GM23248 (cell line): ENCODE measurements at regions not wholly inside any gene's neighbourhood (a gene's known extent, or its start where the extent isn't known, plus 50 kb on each side); places are given as distances from the start of the nearest gene placed in this dataset.

Experiments used
- DNase-seq: peaks from one replicate; pipeline ENCODE4 v3.0.0-alpha.2; 2015
- H2AFZ ChIP-seq: fragments of 200-600 bp; sonication (generic); 2 replicates; pipeline ENCODE4 v1.6.1; 2016; ENCODE audit warnings: antibody characterized with exemption
- H3F3A ChIP-seq: fragments of 200-600 bp; sonication (generic); 2 replicates; pipeline ENCODE4 v1.6.1; 2016; ENCODE audit warnings: mild to moderate bottlenecking, antibody characterized with exemption, mixed run types; ENCODE audit not compliant: insufficient read depth
- H3K27ac ChIP-seq: fragments of 200-600 bp; sonication (generic); 2 replicates; pipeline ENCODE4 v1.5.1; 2016; ENCODE audit warnings: mild to moderate bottlenecking
- H3K27me3 ChIP-seq: fragments of 200-600 bp; sonication (generic); replicated peaks from 2 replicates; pipeline ENCODE4 v1.6.1; 2016; ENCODE audit warnings: mild to moderate bottlenecking; ENCODE audit not compliant: insufficient read depth
- H3K36me3 ChIP-seq: fragments of 200-600 bp; sonication (generic); 2 replicates; pipeline ENCODE4 v1.6.1; 2016; ENCODE audit warnings: low read depth, mild to moderate bottlenecking
- H3K4me1 ChIP-seq: fragments of 200-600 bp; sonication (generic); 2 replicates; pipeline ENCODE4 v1.6.1; 2016; ENCODE audit warnings: mild to moderate bottlenecking; ENCODE audit not compliant: insufficient read depth
- H3K4me2 ChIP-seq: fragments of 200-600 bp; sonication (generic); one replicate; pipeline ENCODE4 v1.6.1; 2016; ENCODE audit warnings: mild to moderate bottlenecking; ENCODE audit not compliant: unreplicated experiment
- H3K4me3 ChIP-seq: fragments of 200-600 bp; sonication (generic); 2 replicates; pipeline ENCODE4 v1.5.1; 2016; ENCODE audit warnings: mild to moderate bottlenecking
- H3K79me2 ChIP-seq: fragments of 200-600 bp; sonication (generic); 2 replicates; pipeline ENCODE4 v1.6.1; 2016; ENCODE audit warnings: mild to moderate bottlenecking; ENCODE audit not compliant: insufficient read depth
- H3K9ac ChIP-seq: fragments of 200-600 bp; sonication (generic); 2 replicates; pipeline ENCODE4 v1.6.1; 2016; ENCODE audit warnings: mild to moderate bottlenecking
- H3K9me2 ChIP-seq: fragments of 200-600 bp; sonication (generic); 2 replicates; pipeline ENCODE4 v1.6.1; 2016; ENCODE audit warnings: mixed run types, mild to moderate bottlenecking, moderate library complexity; ENCODE audit not compliant: insufficient read depth
- H3K9me3 ChIP-seq: fragments of 200-600 bp; sonication (generic); one replicate; pipeline ENCODE4 v1.6.1; 2017; ENCODE audit warnings: low read depth
- H4K20me1 ChIP-seq: fragments of 200-600 bp; sonication (generic); 2 replicates; pipeline ENCODE4 v1.6.0; 2016; ENCODE audit not compliant: insufficient read depth
- EZH2 ChIP-seq: fragments of 200-600 bp; sonication (generic); IDR thresholded peaks from 2 replicates; pipeline ENCODE4 v1.6.1; 2018; ENCODE audit warnings: antibody characterized with exemption, mild to moderate bottlenecking; ENCODE audit not compliant: insufficient read depth, poor library complexity, severe bottlenecking
- EZH2phosphoT487 ChIP-seq: fragments of 200-600 bp; sonication (generic); IDR thresholded peaks from 2 replicates; pipeline ENCODE4 v1.6.1; 2018; ENCODE audit warnings: antibody characterized with exemption, moderate library complexity, mild to moderate bottlenecking, low read depth; ENCODE audit not compliant: insufficient read depth
- WGBS, 2 experiments: methylation state at CpG; one replicate each; pipeline ENCODE4 v1.1.6; 2015 to 2017; ENCODE audit warnings: low lambda C conversion rate in 2 of 2, low coverage in 1 of 2; ENCODE audit errors: missing lambda C conversion rate in 2 of 2; 5-methylcytosine and 5-hydroxymethylcytosine counted together
- in situ Hi-C: fragments of 300-500 bp; cut with MboI; formaldehyde crosslinking; loops from 2 replicates; pipeline ENCODE4 v1.15.0; 2020

DNA sequence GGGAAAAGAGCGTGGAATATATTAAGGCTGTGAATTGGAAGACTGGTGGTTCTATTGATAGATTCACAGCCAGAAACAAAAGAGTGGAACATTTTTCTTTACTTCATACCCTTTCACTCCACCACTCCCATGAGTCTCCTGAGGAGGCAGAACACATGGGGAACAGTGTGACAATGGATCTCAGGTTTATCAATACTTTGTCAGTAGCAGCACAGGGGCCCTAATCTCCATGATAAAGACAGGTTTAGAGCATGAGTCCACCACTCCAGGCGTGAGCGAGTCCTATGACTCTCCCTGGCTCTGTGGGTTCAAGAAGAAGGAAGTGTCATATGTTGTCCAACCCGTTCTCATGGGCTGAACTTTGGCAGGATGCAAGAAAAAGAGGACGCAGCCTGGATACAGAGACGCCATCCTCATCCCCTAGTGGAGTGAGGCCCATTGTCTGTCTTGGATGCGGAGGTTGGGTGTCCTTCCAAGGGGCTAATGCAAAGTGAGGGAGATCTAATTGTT, 361.2 kb downstream of the TMEM114 start:
- no peak for TF ChIP-seq EZH2
- no peak for TF ChIP-seq EZH2phosphoT487
- no peaks in the 10 kb centered on the region for H4K20me1 ChIP-seq
- no peak for DNase-seq
- H3K27me3 ChIP-seq = no peaks in the 10 kb centered on the region
- no peaks in the 10 kb centered on the region for H3K9me2 ChIP-seq
- H3K4me3 ChIP-seq = no peak overlapping the region
- H3K4me2 ChIP-seq = no peak overlapping the region
- H3K4me1 ChIP-seq = no peaks in the 10 kb centered on the region
- no peak overlapping the region for H3K9ac ChIP-seq
- no peaks in the 10 kb centered on the region for H3F3A ChIP-seq
- in situ Hi-C loops = no loop called here
- no peaks in the 10 kb centered on the region for H3K79me2 ChIP-seq
- 19 to 23% methylated on average over 7 of the region's 7 CpGs for WGBS, 2 experiments
- H3K27ac ChIP-seq = no peak overlapping the region
- H3K36me3 ChIP-seq = no peaks in the 10 kb centered on the region
- no peaks in the 10 kb centered on the region for H3K9me3 ChIP-seq
- no peak overlapping the region for H2AFZ ChIP-seq

DNA sequence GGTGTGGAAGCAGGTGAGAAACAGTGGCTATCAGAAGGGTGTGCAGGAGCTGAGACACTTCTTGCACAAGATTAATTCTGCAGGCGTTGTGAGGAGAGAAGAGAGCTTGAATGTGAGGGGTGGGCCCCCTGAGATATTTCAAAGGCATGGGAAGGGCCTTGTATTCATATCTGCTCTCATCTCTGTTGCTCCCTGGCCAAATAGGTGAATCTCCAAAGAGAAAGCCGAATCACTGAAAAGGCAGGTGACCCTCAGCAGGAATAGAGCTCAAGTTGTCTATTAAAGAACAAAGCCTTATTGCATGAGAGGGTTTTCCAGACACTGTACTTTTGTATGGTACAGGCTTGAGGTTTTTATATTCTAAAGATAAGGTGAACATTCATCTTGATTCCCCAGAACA, 373.1 kb downstream of the TMEM114 start:
- H3K4me3 ChIP-seq = no peak overlapping the region
- no peaks in the 10 kb centered on the region for H3K4me1 ChIP-seq
- no peak overlapping the region for H3K27ac ChIP-seq
- TF ChIP-seq EZH2phosphoT487 = no peak
- no peak for TF ChIP-seq EZH2
- H3K9ac ChIP-seq = no peak overlapping the region
- no peaks in the 10 kb centered on the region for H3K79me2 ChIP-seq
- no peaks in the 10 kb centered on the region for H3K36me3 ChIP-seq
- no peak overlapping the region for H2AFZ ChIP-seq
- no peak for DNase-seq
- 16 to 17% methylated on average over 2 of the region's 2 CpGs for WGBS, 2 experiments
- no peaks in the 10 kb centered on the region for H3K9me2 ChIP-seq
- no peaks in the 10 kb centered on the region for H3K27me3 ChIP-seq
- in situ Hi-C loops = no loop called here
- no peaks in the 10 kb centered on the region for H3K9me3 ChIP-seq
- no peaks in the 10 kb centered on the region for H3F3A ChIP-seq
- no peak overlapping the region for H3K4me2 ChIP-seq
- no peaks in the 10 kb centered on the region for H4K20me1 ChIP-seq

DNA sequence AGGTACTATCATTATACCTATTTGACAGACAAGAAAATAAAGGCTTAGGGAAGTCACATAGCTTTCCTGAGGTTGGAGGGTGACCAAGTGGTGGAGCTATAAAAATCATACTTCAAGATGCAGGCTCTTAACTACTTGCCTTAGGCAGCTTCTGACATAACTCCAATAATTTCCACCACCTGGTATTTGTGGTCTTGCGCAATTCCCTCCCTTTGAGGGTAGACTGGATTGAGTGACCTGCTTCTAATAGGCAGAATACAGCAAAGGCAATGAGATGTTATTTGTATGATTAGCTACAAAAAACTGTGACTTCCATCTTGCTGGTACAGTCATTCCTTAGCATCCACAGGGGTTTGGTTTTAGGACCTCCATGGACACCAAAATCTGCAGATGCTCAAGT, 385.5 kb downstream of the TMEM114 start:
- Histone ChIP-seq H3K9ac (no peak overlapping the region), H3K27me3 (no peaks in the 10 kb centered on the region), H3K4me2 (no peak overlapping the region), H4K20me1 (no peaks in the 10 kb centered on the region), H2AFZ (no peak overlapping the region), H3F3A (no peaks in the 10 kb centered on the region), H3K4me1 (no peaks in the 10 kb centered on the region), H3K9me3 (no peaks in the 10 kb centered on the region), H3K79me2 (no peaks in the 10 kb centered on the region), H3K4me3 (no peak overlapping the region), H3K36me3 (no peaks in the 10 kb centered on the region), H3K9me2 (no peaks in the 10 kb centered on the region), H3K27ac (no peak overlapping the region)
- no peak for TF ChIP-seq EZH2phosphoT487
- 17 to 25% methylated on average over 1 of the region's 1 CpG for WGBS, 2 experiments
- in situ Hi-C loops = no loop called here
- DNase-seq = no peak

DNA sequence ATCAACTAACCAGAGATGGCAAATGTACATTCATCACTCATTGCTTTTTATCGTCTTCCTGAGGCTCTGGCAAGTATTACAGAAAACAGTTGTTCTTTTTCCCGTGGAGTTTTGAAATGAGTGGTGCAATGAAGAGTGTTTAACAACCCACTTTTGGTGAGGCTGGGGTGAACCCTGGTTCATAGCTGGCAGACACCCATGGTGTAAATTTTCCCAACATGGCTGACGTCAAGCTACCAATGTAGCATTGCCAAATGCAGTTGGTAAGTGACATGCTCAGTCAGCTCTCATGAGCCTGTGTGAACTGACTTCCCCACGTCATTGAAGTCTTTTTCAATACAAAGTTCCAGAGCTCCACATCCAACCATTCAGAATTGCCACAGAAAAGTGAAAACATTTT, 386.2 kb downstream of the TMEM114 start:
- Histone ChIP-seq H3K27me3 (no peaks in the 10 kb centered on the region), H3K4me1 (no peaks in the 10 kb centered on the region), H2AFZ (no peak overlapping the region), H3K9ac (no peak overlapping the region), H3K79me2 (no peaks in the 10 kb centered on the region), H4K20me1 (no peaks in the 10 kb centered on the region), H3K4me2 (no peak overlapping the region), H3F3A (no peaks in the 10 kb centered on the region), H3K4me3 (no peak overlapping the region), H3K27ac (no peak overlapping the region), H3K9me3 (no peaks in the 10 kb centered on the region), H3K36me3 (no peaks in the 10 kb centered on the region), H3K9me2 (no peaks in the 10 kb centered on the region)
- WGBS, 2 experiments = 6% methylated on average over 4 of the region's 4 CpGs
- TF ChIP-seq EZH2phosphoT487 (no peak), EZH2 (no peak)
- no peak for DNase-seq
- in situ Hi-C loops = no loop called here

DNA sequence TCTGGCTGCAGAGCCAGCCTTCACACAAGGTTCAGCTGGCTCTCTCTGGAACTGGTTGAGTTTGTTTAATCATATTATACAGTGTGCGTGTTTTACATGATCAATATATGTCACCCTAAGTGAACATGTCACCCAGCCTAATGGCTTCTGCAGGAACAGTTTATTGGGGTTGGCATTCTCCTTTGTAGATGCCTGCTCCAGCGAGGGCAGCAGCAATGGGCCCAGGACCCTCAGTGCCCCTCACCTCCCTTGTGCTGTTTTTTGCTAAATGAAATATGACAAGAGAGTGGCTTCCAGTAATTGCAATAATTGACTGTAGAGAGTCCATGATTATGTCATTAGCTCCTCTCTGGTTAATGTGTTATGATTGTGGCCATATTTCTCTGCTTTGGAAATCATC, 387.2 kb downstream of the TMEM114 start:
- H3K9me3 ChIP-seq = no peaks in the 10 kb centered on the region

More for the DNA sequence above, 387.2 kb downstream of the TMEM114 start:
- WGBS, 2 experiments = 21 to 22% methylated on average over 2 of the region's 2 CpGs
- no peaks in the 10 kb centered on the region for H4K20me1 ChIP-seq
- DNase-seq = no peak
- no peak overlapping the region for H3K27ac ChIP-seq
- TF ChIP-seq EZH2 (no peak), EZH2phosphoT487 (no peak)
- H3F3A ChIP-seq = no peaks in the 10 kb centered on the region
- H3K36me3 ChIP-seq = no peaks in the 10 kb centered on the region
- no peak overlapping the region for H3K9ac ChIP-seq
- no peaks in the 10 kb centered on the region for H3K27me3 ChIP-seq
- H3K4me2 ChIP-seq = no peak overlapping the region
- H3K79me2 ChIP-seq = no peaks in the 10 kb centered on the region
- H3K4me1 ChIP-seq = no peaks in the 10 kb centered on the region
- no peak overlapping the region for H2AFZ ChIP-seq
- H3K9me2 ChIP-seq = no peaks in the 10 kb centered on the region
- no peak overlapping the region for H3K4me3 ChIP-seq
- in situ Hi-C loops = no loop called here
